Lung (tissue), 11 donors: ENCODE measurements at regions not wholly inside any gene's neighbourhood (a gene's known extent, or its start where the extent isn't known, plus 50 kb on each side); places are given as distances from the start of the nearest gene placed in this dataset.
A peak's percentile ranks its signal among the peaks of the same experiment; 100 is the strongest.

Experiments
- ATAC-seq: fragments of 200-7000 bp; cut with Tn5 transposase; one replicate; pipeline ENCODE4 v1.9.1; 2020; ENCODE audit warnings: moderate number of reproducible peaks; ENCODE audit not compliant: insufficient read depth, low FRiP score
- DNase-seq, 3 donors: peaks; one replicate each; pipeline ENCODE4 v3.0.0-alpha.2; 2013 to 2017
- H3K27ac ChIP-seq, 2 donors: one replicate each; pipeline ENCODE4 v1.5.1; 2013; ENCODE audit warnings: mild to moderate bottlenecking in 2 of 2, moderate library complexity in 2 of 2, control low read depth in 1 of 2, inconsistent platforms in 1 of 2, low read depth in 1 of 2, low read length in 1 of 2
- H3K27me3 ChIP-seq, 3 donors: one replicate each; pipeline ENCODE4 v1.5.1; 2013; ENCODE audit warnings: low read length in 2 of 3; ENCODE audit not compliant: control insufficient read depth in 3 of 3, insufficient read depth in 3 of 3
- H3K36me3 ChIP-seq, 4 donors: one replicate each; pipeline ENCODE4 v1.5.1; 2013; ENCODE audit warnings: low read length in 4 of 4, mild to moderate bottlenecking in 1 of 4, moderate library complexity in 1 of 4; ENCODE audit not compliant: control insufficient read depth in 4 of 4, insufficient read depth in 4 of 4
- H3K4me1 ChIP-seq, 5 donors: one replicate each; pipeline ENCODE4 v1.5.1; 2013; ENCODE audit warnings: low read length in 5 of 5, mild to moderate bottlenecking in 2 of 5, moderate library complexity in 1 of 5; ENCODE audit not compliant: control insufficient read depth in 5 of 5, insufficient read depth in 5 of 5
- H3K4me3 ChIP-seq: one replicate; pipeline ENCODE4 v1.5.1; 2013; ENCODE audit warnings: mild to moderate bottlenecking, control low read depth, moderate library complexity
- H3K9ac ChIP-seq, 2 donors: one replicate each; pipeline ENCODE4 v1.5.1; 2013; ENCODE audit warnings: low read length in 2 of 2, control low read depth in 1 of 2; ENCODE audit not compliant: insufficient read depth in 1 of 2
- H3K9me3 ChIP-seq, 4 donors: one replicate each; pipeline ENCODE4 v1.5.1; 2013; ENCODE audit warnings: low read length in 3 of 4, mild to moderate bottlenecking in 1 of 4, moderate library complexity in 1 of 4; ENCODE audit not compliant: control insufficient read depth in 4 of 4, insufficient read depth in 3 of 4
- CTCF ChIP-seq: IDR thresholded peaks from 2 replicates; pipeline ENCODE4 v1.5.1; 2012; ENCODE audit warnings: mild to moderate bottlenecking; ENCODE audit errors: control extremely low read depth, extremely low read depth
- WGBS, 2 donors: extraction: QIAGEN DNeasy Blood & Tissue Kit; methylation state at CpG; one replicate each; pipeline ENCODE4 v1.1.7; 2013; 5-methylcytosine and 5-hydroxymethylcytosine counted together
- donor health status: control.
- donor health status: control.
- donor health status: Bipolar disorder and iron deficiency.
- donor health status: healthy.
- donor health status: DM: yes; HTN: yes; CAD: no.

- peak; percentile 73 for ATAC-seq
- TF ChIP-seq CTCF: no peak
- 34 to 60% methylated on average over 7 of the region's 7 CpGs for WGBS, 2 donors
- peaks cover 0 to 2% (median 0%) of the 10 kb centered on the region in 3 donors for H3K27me3 ChIP-seq
- no peaks in the 10 kb centered on the region for H3K9me3 ChIP-seq
- peak; percentile 51 to 80 (median 79) for DNase-seq
- no peak overlapping the region for H3K9ac ChIP-seq
- no peaks in the 10 kb centered on the region for H3K36me3 ChIP-seq
- no peak overlapping the region for H3K4me3 ChIP-seq
- peaks cover 0 to 12% (median 3%) of the 10 kb centered on the region in 5 donors for H3K4me1 ChIP-seq
- peak overlapping the region in 1 of 2 donors; percentile 73 for H3K27ac ChIP-seq
These were observed 190.1 kb downstream of the KLF5 start for GRCh38 chr13:73248711-73249580.

GRCh38 chr13:73248154-73248553 is 189.3 kb downstream of the KLF5 start:
- H3K27me3 ChIP-seq: peaks cover 0 to 2% (median 0%) of the 10 kb centered on the region in 3 donors
- WGBS, 2 donors: 95 to 96% methylated on average over 3 of the region's 3 CpGs
- no peak overlapping the region for H3K4me3 ChIP-seq
- H3K9ac ChIP-seq: no peak overlapping the region
- H3K36me3 ChIP-seq: no peaks in the 10 kb centered on the region
- H3K9me3 ChIP-seq: no peaks in the 10 kb centered on the region
- TF ChIP-seq CTCF: no peak
- no peak for ATAC-seq
- no peak overlapping the region for H3K27ac ChIP-seq
- peaks cover 0 to 12% (median 3%) of the 10 kb centered on the region in 5 donors for H3K4me1 ChIP-seq
- no peak for DNase-seq

DNA sequence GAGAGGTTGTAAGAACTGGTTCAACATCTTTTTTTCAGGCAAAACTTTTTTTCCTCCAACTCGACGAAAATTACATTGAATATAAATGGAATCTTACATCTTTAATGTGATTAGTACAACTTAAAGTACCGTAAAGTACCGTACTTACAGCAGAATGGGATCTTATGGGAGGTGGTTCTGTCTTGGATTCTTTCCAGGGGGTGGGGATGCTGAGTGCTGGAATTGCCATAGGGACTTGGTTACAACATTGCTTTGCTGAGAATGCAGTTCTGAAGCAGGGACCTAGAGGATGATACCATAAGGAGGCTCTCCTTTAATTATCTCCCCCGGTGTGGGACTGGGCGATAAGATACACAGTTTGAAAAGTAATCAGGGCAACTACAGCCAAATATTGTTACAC is 186.4 kb downstream of the KLF5 start:
- Histone ChIP-seq H3K36me3 (no peaks in the 10 kb centered on the region), H3K4me3 (no peak overlapping the region), H3K9ac (no peak overlapping the region), H3K9me3 (no peaks in the 10 kb centered on the region), H3K27ac (no peak overlapping the region), H3K27me3 (peaks cover 0 to 2% (median 0%) of the 10 kb centered on the region in 3 donors), H3K4me1 (peaks cover 0 to 12% (median 3%) of the 10 kb centered on the region in 5 donors)
- no peak for ATAC-seq
- WGBS, 2 donors: 74 to 75% methylated on average over 6 of the region's 6 CpGs
- DNase-seq: peak; percentile 14 to 61 (median 21)
- no peak for TF ChIP-seq CTCF
